ENCODE measurements at regions not wholly inside any gene's neighbourhood (a gene's known extent, or its start where the extent isn't known, plus 50 kb on each side); places are given as distances from the start of the nearest gene placed in this dataset.
"Not testable (repeated sequence)": the region's sequence is repeated elsewhere in the genome, so short reads cannot be mapped to it uniquely, and the experiment has no call there.

- no peaks in the 10 kb centered on the region for H3K27me3 ChIP-seq (ENCODE audit: insufficient read depth, low read length)
- H3K36me3 ChIP-seq (ENCODE audit: insufficient read depth, low read length), result no peaks in the 10 kb centered on the region
- H3K9ac ChIP-seq (ENCODE audit: low read length), result no peak overlapping the region
- H3K4me2 ChIP-seq (ENCODE audit: low read length), result no peak overlapping the region
- H3K79me2 ChIP-seq (ENCODE audit: insufficient read depth, low read length), result no peaks in the 10 kb centered on the region
- H4K20me1 ChIP-seq (ENCODE audit: insufficient read depth, low read length), result no peaks in the 10 kb centered on the region
- no peak for DNase-seq (ENCODE audit: low read depth)
- TF ChIP-seq CTCF (IDR thresholded peaks at IDR 0.05; ENCODE audit: insufficient read depth, low read depth, low read length), result no peak
- no peak for TF ChIP-seq EZH2 (IDR thresholded peaks at IDR 0.05; ENCODE audit: insufficient read depth, low read length)
- no peak overlapping the region for H3K27ac Mint-ChIP-seq (ENCODE audit: unreplicated experiment)
- no peaks in the 10 kb centered on the region for H3K9me3 ChIP-seq (ENCODE audit: insufficient read depth, low read depth, low read length)
- FAIRE-seq, result no peak
- H3K4me1 ChIP-seq (ENCODE audit: insufficient read depth, low read length), result no peaks in the 10 kb centered on the region
- H2AFZ ChIP-seq (ENCODE audit: low read depth, low read length), result no peak overlapping the region
- H3K27ac ChIP-seq (ENCODE audit: low read depth, low read length), result no peak overlapping the region
- H3K27me3 Mint-ChIP-seq (ENCODE audit: low read depth, unreplicated experiment), result no peaks in the 10 kb centered on the region
- no peak overlapping the region for H3K4me3 Mint-ChIP-seq (ENCODE audit: unreplicated experiment)
- H3K36me3 Mint-ChIP-seq (ENCODE audit: low read depth, unreplicated experiment), result no peaks in the 10 kb centered on the region
- H3K4me1 Mint-ChIP-seq (ENCODE audit: low read depth, unreplicated experiment), result no peaks in the 10 kb centered on the region
- H3K9me3 Mint-ChIP-seq (ENCODE audit: unreplicated experiment), result peaks cover 4% of the 10 kb centered on the region
- no peak overlapping the region for H3K4me3 ChIP-seq (ENCODE audit: insufficient read depth, low read depth, low read length)
These were observed 309.7 kb downstream of the GUCY2F start for GRCh38 chrX:109172091-109172602.

- Histone ChIP-seq H3K4me1 (ENCODE audit: insufficient read depth, low read length) (no peaks in the 10 kb centered on the region), H3K79me2 (ENCODE audit: insufficient read depth, low read length) (no peaks in the 10 kb centered on the region), H3K27ac (ENCODE audit: low read depth, low read length) (no peak overlapping the region), H3K9ac (ENCODE audit: low read length) (no peak overlapping the region), H2AFZ (ENCODE audit: low read depth, low read length) (no peak overlapping the region), H3K9me3 (ENCODE audit: insufficient read depth, low read depth, low read length) (no peaks in the 10 kb centered on the region), H3K36me3 (ENCODE audit: insufficient read depth, low read length) (no peaks in the 10 kb centered on the region), H3K4me3 (ENCODE audit: insufficient read depth, low read depth, low read length) (no peak overlapping the region), H3K27me3 (ENCODE audit: insufficient read depth, low read length) (no peaks in the 10 kb centered on the region), H3K4me2 (ENCODE audit: low read length) (no peak overlapping the region), H4K20me1 (ENCODE audit: insufficient read depth, low read length) (no peaks in the 10 kb centered on the region)
- H3K9me3 Mint-ChIP-seq (ENCODE audit: unreplicated experiment), result no peaks in the 10 kb centered on the region
- no peaks in the 10 kb centered on the region for H3K27me3 Mint-ChIP-seq (ENCODE audit: low read depth, unreplicated experiment)
- H3K4me1 Mint-ChIP-seq (ENCODE audit: low read depth, unreplicated experiment), result peaks cover 6% of the 10 kb centered on the region
- H3K36me3 Mint-ChIP-seq (ENCODE audit: low read depth, unreplicated experiment), result no peaks in the 10 kb centered on the region
- FAIRE-seq, result no peak
- no peak for TF ChIP-seq EZH2 (IDR thresholded peaks at IDR 0.05; ENCODE audit: insufficient read depth, low read length)
- no peak for TF ChIP-seq CTCF (IDR thresholded peaks at IDR 0.05; ENCODE audit: insufficient read depth, low read depth, low read length)
- no peak overlapping the region for H3K27ac Mint-ChIP-seq (ENCODE audit: unreplicated experiment)
- no peak overlapping the region for H3K4me3 Mint-ChIP-seq (ENCODE audit: unreplicated experiment)
- no peak for DNase-seq (ENCODE audit: low read depth)
These were observed 326.7 kb downstream of the GUCY2F start for GRCh38 chrX:109155161-109155560.

- H3K36me3 Mint-ChIP-seq (ENCODE audit: low read depth, unreplicated experiment); H3K27me3 Mint-ChIP-seq (ENCODE audit: low read depth, unreplicated experiment); H3K4me1 Mint-ChIP-seq (ENCODE audit: low read depth, unreplicated experiment); H3K4me3 ChIP-seq (ENCODE audit: insufficient read depth, low read depth, low read length); H3K4me3 Mint-ChIP-seq (ENCODE audit: unreplicated experiment); H3K36me3 ChIP-seq (ENCODE audit: insufficient read depth, low read length); H4K20me1 ChIP-seq (ENCODE audit: insufficient read depth, low read length); H3K27ac ChIP-seq (ENCODE audit: low read depth, low read length); H3K27me3 ChIP-seq (ENCODE audit: insufficient read depth, low read length); H3K4me1 ChIP-seq (ENCODE audit: insufficient read depth, low read length); H3K4me2 ChIP-seq (ENCODE audit: low read length); H3K9me3 ChIP-seq (ENCODE audit: insufficient read depth, low read depth, low read length); H3K27ac Mint-ChIP-seq (ENCODE audit: unreplicated experiment); H3K9me3 Mint-ChIP-seq (ENCODE audit: unreplicated experiment); H2AFZ ChIP-seq (ENCODE audit: low read depth, low read length); H3K79me2 ChIP-seq (ENCODE audit: insufficient read depth, low read length); FAIRE-seq; DNase-seq (ENCODE audit: low read depth); H3K9ac ChIP-seq (ENCODE audit: low read length): not testable (repeated sequence)
These were observed 337.7 kb downstream of the GUCY2F start for GRCh38 chrX:109144173-109144572.
